ENCODE measurements at regions not wholly inside any gene's neighbourhood (a gene's known extent, or its start where the extent isn't known, plus 50 kb on each side); places are given as distances from the start of the nearest gene placed in this dataset.

DNA sequence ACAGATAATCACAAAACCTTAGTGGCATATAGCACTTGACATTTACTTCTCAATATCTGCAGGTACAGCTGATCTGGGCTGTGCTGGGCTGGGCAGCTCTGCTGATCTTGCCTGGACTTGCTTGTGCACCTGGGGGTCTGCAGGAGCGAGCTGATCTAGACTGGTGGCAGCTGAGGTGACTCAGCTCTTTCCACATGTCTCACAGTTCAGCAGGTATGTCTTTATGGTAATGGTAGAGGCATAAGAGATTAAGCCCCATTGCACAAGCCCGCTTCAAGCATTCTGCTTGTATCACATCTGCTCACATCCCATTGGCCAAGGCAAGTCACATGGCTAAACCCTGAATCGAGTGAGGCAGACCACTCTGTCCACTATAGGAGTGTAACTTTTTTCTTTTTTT lies 506.7 kb downstream of the BCOR start:
- TF ChIP-seq, protein P1, sequence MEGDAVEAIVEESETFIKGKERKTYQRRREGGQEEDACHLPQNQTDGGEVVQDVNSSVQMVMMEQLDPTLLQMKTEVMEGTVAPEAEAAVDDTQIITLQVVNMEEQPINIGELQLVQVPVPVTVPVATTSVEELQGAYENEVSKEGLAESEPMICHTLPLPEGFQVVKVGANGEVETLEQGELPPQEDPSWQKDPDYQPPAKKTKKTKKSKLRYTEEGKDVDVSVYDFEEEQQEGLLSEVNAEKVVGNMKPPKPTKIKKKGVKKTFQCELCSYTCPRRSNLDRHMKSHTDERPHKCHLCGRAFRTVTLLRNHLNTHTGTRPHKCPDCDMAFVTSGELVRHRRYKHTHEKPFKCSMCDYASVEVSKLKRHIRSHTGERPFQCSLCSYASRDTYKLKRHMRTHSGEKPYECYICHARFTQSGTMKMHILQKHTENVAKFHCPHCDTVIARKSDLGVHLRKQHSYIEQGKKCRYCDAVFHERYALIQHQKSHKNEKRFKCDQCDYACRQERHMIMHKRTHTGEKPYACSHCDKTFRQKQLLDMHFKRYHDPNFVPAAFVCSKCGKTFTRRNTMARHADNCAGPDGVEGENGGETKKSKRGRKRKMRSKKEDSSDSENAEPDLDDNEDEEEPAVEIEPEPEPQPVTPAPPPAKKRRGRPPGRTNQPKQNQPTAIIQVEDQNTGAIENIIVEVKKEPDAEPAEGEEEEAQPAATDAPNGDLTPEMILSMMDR (IDR thresholded peaks at IDR 0.05): no peak
- no peak for TF ChIP-seq POLR2A (IDR thresholded peaks at IDR 0.05)
